Vagina (tissue), 2 donors: ENCODE measurements at regions not wholly inside any gene's neighbourhood (a gene's known extent, or its start where the extent isn't known, plus 50 kb on each side); places are given as distances from the start of the nearest gene placed in this dataset.

ENCODE experiments used
- POLR2AphosphoS5 ChIP-seq, 2 donors: sonication (generic); formaldehyde crosslinking; IDR thresholded peaks; one replicate each; pipeline ENCODE4 v1.9.0; 2017; ENCODE audit warnings: antibody characterized with exemption in 2 of 2, mild to moderate bottlenecking in 2 of 2, low read depth in 1 of 2; ENCODE audit not compliant: insufficient read depth in 1 of 2
- TF ChIP-seq, protein P1 (sequence below), 3 experiments: fragments of 450-650 bp in 2 of 3; fragments of 200-600 bp in 1 of 3; sonication (generic) in 1 of 3; IDR thresholded peaks; one replicate each; pipeline ENCODE4 v1.5.1; 2017 to 2019; ENCODE audit warnings: antibody characterized with exemption in 3 of 3, mild to moderate bottlenecking in 2 of 3, moderate library complexity in 2 of 3

GRCh38 chr13:39955560-39955959, 300.1 kb downstream of the COG6 start:
- TF ChIP-seq POLR2AphosphoS5 (IDR thresholded peaks at IDR 0.05; ENCODE audit: insufficient read depth in 1 of 2, low read depth in 1 of 2), result no peak
- TF ChIP-seq, protein P1, sequence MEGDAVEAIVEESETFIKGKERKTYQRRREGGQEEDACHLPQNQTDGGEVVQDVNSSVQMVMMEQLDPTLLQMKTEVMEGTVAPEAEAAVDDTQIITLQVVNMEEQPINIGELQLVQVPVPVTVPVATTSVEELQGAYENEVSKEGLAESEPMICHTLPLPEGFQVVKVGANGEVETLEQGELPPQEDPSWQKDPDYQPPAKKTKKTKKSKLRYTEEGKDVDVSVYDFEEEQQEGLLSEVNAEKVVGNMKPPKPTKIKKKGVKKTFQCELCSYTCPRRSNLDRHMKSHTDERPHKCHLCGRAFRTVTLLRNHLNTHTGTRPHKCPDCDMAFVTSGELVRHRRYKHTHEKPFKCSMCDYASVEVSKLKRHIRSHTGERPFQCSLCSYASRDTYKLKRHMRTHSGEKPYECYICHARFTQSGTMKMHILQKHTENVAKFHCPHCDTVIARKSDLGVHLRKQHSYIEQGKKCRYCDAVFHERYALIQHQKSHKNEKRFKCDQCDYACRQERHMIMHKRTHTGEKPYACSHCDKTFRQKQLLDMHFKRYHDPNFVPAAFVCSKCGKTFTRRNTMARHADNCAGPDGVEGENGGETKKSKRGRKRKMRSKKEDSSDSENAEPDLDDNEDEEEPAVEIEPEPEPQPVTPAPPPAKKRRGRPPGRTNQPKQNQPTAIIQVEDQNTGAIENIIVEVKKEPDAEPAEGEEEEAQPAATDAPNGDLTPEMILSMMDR (IDR thresholded peaks at IDR 0.05), result no peak
